ENCODE measurements at regions not wholly inside any gene's neighbourhood (a gene's known extent, or its start where the extent isn't known, plus 50 kb on each side); places are given as distances from the start of the nearest gene placed in this dataset.

DNA sequence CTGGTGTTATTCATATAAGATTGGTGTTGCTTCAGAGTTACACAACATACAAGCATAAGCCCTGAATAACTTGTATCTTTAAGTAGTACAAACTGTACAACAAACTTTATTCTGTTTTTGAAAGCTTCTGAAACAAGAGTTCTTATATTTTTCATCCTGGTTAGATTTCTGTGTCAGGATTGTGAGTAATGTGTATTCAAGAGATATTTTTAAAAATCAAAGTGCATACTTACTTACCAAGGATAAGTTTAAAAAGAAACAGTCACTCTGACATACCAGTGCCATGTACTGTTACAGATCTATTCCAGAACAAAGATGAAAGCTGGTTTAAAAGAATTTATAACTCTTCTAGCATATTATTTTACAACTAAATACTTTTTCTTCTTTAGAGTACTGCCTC, 755.1 kb downstream of the ZPLD1 start:
- TF ChIP-seq, protein P1, sequence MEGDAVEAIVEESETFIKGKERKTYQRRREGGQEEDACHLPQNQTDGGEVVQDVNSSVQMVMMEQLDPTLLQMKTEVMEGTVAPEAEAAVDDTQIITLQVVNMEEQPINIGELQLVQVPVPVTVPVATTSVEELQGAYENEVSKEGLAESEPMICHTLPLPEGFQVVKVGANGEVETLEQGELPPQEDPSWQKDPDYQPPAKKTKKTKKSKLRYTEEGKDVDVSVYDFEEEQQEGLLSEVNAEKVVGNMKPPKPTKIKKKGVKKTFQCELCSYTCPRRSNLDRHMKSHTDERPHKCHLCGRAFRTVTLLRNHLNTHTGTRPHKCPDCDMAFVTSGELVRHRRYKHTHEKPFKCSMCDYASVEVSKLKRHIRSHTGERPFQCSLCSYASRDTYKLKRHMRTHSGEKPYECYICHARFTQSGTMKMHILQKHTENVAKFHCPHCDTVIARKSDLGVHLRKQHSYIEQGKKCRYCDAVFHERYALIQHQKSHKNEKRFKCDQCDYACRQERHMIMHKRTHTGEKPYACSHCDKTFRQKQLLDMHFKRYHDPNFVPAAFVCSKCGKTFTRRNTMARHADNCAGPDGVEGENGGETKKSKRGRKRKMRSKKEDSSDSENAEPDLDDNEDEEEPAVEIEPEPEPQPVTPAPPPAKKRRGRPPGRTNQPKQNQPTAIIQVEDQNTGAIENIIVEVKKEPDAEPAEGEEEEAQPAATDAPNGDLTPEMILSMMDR (IDR thresholded peaks at IDR 0.05): no peak
- no peak for TF ChIP-seq POLR2A (IDR thresholded peaks at IDR 0.05)
